Mesothelial cell of epicardium (in vitro differentiated cells): ENCODE measurements at regions not wholly inside any gene's neighbourhood (a gene's known extent, or its start where the extent isn't known, plus 50 kb on each side); places are given as distances from the start of the nearest gene placed in this dataset.

Experiments
- DNase-seq, 2 experiments: peaks; one replicate each; pipeline ENCODE4 v3.0.0; 2021; ENCODE audit warnings: low spot score in 2 of 2; ENCODE audit not compliant: unreplicated experiment in 2 of 2
- H3K27ac Mint-ChIP-seq: 2 replicates; pipeline ENCODE4 v1.8.0; 2021; ENCODE audit warnings: mixed read lengths
- H3K27me3 Mint-ChIP-seq: 2 replicates; pipeline ENCODE4 v1.8.0; 2021; ENCODE audit warnings: low read depth, mixed read lengths
- H3K36me3 Mint-ChIP-seq: 2 replicates; pipeline ENCODE4 v1.8.0; 2021; ENCODE audit warnings: mixed read lengths
- H3K4me1 Mint-ChIP-seq: 2 replicates; pipeline ENCODE4 v1.8.0; 2021; ENCODE audit warnings: mixed read lengths
- H3K4me3 Mint-ChIP-seq: 2 replicates; pipeline ENCODE4 v1.8.0; 2021; ENCODE audit warnings: mild to moderate bottlenecking, moderate library complexity, mixed read lengths
- H3K9me3 Mint-ChIP-seq: 2 replicates; pipeline ENCODE4 v1.8.0; 2021; ENCODE audit warnings: mixed read lengths
- TF ChIP-seq, protein P1 (sequence below): fragments of 200-600 bp; sonication (generic); IDR thresholded peaks from one replicate; pipeline ENCODE4 v1.5.0; 2021; ENCODE audit warnings: antibody characterized with exemption; ENCODE audit not compliant: unreplicated experiment

DNA sequence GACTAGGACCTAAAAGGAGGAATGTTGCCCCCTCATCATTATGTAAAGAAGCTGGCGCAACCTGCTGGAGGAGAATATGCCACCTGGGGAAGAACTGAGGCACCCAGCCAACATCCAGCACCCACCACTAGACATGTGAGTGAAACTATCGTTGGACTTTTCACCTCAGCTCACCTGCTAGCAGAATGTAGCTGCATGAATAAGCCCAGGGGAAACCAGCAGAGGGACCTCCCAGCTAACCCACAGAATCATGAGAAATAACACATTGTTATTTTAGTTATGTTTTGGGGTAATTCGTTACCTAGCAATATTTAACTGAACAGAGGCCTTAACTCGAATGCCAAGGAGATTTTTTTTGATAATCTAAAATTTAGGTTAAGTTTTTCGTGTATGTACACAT lies 542.5 kb upstream of the DAB1 start:
- Mint-ChIP-seq H3K27me3 (peaks cover 49% of the 10 kb centered on the region), H3K4me1 (no peaks in the 10 kb centered on the region), H3K9me3 (no peaks in the 10 kb centered on the region), H3K27ac (no peak overlapping the region), H3K4me3 (no peak overlapping the region), H3K36me3 (no peaks in the 10 kb centered on the region)
- TF ChIP-seq, protein P1, sequence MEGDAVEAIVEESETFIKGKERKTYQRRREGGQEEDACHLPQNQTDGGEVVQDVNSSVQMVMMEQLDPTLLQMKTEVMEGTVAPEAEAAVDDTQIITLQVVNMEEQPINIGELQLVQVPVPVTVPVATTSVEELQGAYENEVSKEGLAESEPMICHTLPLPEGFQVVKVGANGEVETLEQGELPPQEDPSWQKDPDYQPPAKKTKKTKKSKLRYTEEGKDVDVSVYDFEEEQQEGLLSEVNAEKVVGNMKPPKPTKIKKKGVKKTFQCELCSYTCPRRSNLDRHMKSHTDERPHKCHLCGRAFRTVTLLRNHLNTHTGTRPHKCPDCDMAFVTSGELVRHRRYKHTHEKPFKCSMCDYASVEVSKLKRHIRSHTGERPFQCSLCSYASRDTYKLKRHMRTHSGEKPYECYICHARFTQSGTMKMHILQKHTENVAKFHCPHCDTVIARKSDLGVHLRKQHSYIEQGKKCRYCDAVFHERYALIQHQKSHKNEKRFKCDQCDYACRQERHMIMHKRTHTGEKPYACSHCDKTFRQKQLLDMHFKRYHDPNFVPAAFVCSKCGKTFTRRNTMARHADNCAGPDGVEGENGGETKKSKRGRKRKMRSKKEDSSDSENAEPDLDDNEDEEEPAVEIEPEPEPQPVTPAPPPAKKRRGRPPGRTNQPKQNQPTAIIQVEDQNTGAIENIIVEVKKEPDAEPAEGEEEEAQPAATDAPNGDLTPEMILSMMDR = no peak
- no peak for DNase-seq

DNA sequence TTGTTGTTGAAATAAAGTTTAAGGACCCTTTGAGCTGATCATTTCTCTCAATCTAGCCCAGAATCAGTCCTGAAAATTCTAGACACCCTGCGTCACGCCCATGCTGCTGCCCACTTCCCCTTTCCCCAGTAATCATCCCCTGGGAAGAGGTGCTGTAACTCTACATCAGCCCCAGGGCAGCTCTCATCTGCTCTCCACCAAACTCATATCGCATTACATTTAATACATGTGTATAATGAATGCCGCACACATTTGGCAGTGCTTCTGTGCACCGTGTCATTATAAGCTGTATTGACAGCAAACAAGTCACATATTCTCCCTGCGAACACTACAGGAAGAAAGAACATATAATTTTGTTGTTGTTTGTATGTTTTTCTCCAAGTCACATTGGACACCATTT lies 539.7 kb upstream of the DAB1 start:
- H3K4me1 Mint-ChIP-seq = no peaks in the 10 kb centered on the region
- H3K9me3 Mint-ChIP-seq = no peaks in the 10 kb centered on the region
- no peak for DNase-seq
- TF ChIP-seq, protein P1 = no peak
- H3K4me3 Mint-ChIP-seq = no peak overlapping the region
- H3K36me3 Mint-ChIP-seq = no peaks in the 10 kb centered on the region
- H3K27ac Mint-ChIP-seq = no peak overlapping the region
- H3K27me3 Mint-ChIP-seq = peaks cover 41% of the 10 kb centered on the region

DNA sequence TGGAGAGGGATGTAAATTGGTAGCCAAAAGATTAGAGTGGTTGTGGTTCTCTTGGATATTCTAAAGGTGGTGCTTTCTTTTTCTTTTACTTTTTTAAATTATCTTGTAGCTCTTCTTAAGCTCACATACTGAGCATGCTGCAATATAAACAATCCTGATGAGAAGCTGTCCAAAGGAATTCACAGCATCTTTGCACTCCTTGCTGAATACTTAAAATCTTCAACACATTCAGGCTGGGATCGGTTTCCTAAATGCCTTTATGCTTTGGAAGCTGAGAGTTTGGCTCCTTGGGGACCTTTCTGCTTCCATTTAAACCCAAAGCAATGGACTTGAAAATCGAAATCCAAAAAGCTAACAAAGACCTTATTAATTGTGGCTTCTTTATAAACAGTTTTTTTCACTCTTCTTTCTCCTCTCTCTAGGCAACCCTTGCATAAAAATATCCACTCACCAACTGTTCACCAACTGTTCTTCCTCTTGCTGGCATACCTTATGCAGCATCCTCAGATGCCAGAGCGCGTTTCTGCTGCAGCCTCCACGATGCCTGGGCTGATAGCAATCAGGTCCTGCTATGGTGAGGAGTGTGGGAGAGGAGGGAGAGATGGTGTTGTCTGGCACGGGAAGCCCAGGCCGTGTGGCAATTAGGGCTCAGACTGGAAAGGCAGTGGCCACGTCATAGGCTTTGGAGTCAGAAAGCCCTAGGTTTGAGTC lies 535.8 kb upstream of the DAB1 start:
- H3K4me1 Mint-ChIP-seq = no peaks in the 10 kb centered on the region
- no peaks in the 10 kb centered on the region for H3K36me3 Mint-ChIP-seq
- no peak overlapping the region for H3K4me3 Mint-ChIP-seq
- H3K27me3 Mint-ChIP-seq = peaks cover 31% of the 10 kb centered on the region
- TF ChIP-seq, protein P1 = no peak
- H3K27ac Mint-ChIP-seq = no peak overlapping the region
- DNase-seq = no peak
- H3K9me3 Mint-ChIP-seq = no peaks in the 10 kb centered on the region

DNA sequence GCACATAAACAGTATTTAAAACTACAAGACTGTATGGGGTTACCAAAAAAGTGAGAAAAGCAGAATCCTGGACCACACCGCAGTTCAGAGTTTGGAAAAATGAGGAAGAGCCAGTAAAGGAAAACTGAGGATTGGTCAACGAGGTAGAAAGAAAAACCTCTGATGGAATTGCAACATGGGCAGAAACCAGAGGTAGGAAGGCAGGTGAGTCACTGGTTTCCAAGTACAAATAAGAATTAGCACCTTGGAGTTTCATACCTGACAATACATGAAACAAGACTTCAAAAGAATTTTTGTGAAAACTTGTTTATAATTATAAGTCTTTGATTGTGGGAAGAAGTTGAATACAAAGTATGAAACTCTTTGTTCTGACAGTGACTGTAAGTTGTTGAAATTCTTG lies 533.7 kb upstream of the DAB1 start:
- TF ChIP-seq, protein P1 = no peak
- no peak overlapping the region for H3K4me3 Mint-ChIP-seq
- no peaks in the 10 kb centered on the region for H3K36me3 Mint-ChIP-seq
- no peak for DNase-seq
- H3K9me3 Mint-ChIP-seq = no peaks in the 10 kb centered on the region
- no peaks in the 10 kb centered on the region for H3K4me1 Mint-ChIP-seq
- no peak overlapping the region for H3K27ac Mint-ChIP-seq
- H3K27me3 Mint-ChIP-seq = peaks cover 31% of the 10 kb centered on the region

DNA sequence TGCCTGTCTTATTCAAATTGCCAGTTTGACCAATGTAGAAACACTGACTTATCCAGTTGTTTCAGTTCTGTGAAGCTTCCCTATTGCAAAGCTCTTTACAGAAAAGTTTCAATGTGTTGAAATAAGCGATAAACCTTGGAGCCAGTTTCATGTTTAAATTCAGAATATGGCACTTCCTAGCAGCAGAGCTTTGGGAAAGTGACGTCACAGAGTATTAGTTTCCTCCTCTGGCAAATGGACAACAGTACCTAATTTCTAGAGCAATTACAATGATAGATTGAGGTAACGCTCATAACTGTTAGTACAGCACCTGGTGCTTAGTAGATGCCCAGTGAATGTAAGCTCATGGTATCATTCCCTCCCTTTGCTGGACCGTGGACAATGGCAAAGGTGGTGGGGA lies 527.5 kb upstream of the DAB1 start:
- peaks cover 43% of the 10 kb centered on the region for H3K27me3 Mint-ChIP-seq

More for the DNA sequence above, 527.5 kb upstream of the DAB1 start:
- H3K36me3 Mint-ChIP-seq = no peaks in the 10 kb centered on the region
- no peak overlapping the region for H3K4me3 Mint-ChIP-seq
- no peak for DNase-seq
- no peaks in the 10 kb centered on the region for H3K4me1 Mint-ChIP-seq
- H3K27ac Mint-ChIP-seq = no peak overlapping the region
- H3K9me3 Mint-ChIP-seq = no peaks in the 10 kb centered on the region
- TF ChIP-seq, protein P1 = no peak
